ENCODE measurements at regions not wholly inside any gene's neighbourhood (a gene's known extent, or its start where the extent isn't known, plus 50 kb on each side); places are given as distances from the start of the nearest gene placed in this dataset.

DNA sequence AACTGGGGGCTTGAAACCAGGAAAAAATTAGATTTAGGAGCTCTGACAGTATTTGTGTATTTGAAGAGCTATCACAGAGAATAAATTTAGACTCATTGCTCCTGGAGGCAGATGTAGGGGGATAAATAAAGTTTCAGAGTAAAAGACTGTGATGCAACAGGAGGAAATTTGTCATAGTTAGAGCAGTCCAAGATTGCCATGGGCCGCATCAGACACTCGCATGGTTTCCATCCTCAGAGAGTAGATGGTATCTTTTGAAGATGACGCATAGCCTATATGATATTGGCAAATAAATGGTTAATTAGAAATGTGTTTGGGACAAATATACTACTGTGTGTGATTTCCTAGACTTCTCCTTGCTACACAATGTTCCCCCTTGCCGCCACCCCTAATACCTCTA is 170.5 kb downstream of the FTCDNL1 start:
- H3K9me1 ChIP-seq (replicated peaks; ENCODE audit: control insufficient read depth, extremely low read depth, insufficient read depth, low read length), result no peaks in the 10 kb centered on the region
- H4K20me1 ChIP-seq (replicated peaks; ENCODE audit: control insufficient read depth, extremely low read depth, insufficient read depth, low read length), result no peaks in the 10 kb centered on the region
- intact Hi-C loops (cut with micrococcal nuclease), result no loop called here
- dilution Hi-C loops (cut with MboI; ENCODE audit: extremely low pct_ligation_motif_present, low sequenced_read_pairs), result no loop called here
- H3K9me3 ChIP-seq (replicated peaks; ENCODE audit: control insufficient read depth, insufficient read depth, low read length), result no peaks in the 10 kb centered on the region
- FAIRE-seq, result no peak
- TF ChIP-seq JUN (IDR thresholded peaks at IDR 0.05; ENCODE audit: borderline replicate concordance, insufficient read depth, insufficient read length, low read depth) (no peak), POLR2AphosphoS5 (IDR thresholded peaks at IDR 0.05; ENCODE audit: insufficient read depth, low read depth, low read length) (no peak), GATA2 (IDR thresholded peaks at IDR 0.05; ENCODE audit: insufficient read depth, insufficient read length, low read depth, low read length) (no peak), MYC (IDR thresholded peaks at IDR 0.05; ENCODE audit: low read depth, low read length) (no peak), MAX (IDR thresholded peaks at IDR 0.05; ENCODE audit: insufficient read depth, insufficient read length) (no peak), POLR2A (IDR thresholded peaks at IDR 0.05; ENCODE audit: low read depth, low read length) (no peak)
- TF ChIP-seq, protein P1, sequence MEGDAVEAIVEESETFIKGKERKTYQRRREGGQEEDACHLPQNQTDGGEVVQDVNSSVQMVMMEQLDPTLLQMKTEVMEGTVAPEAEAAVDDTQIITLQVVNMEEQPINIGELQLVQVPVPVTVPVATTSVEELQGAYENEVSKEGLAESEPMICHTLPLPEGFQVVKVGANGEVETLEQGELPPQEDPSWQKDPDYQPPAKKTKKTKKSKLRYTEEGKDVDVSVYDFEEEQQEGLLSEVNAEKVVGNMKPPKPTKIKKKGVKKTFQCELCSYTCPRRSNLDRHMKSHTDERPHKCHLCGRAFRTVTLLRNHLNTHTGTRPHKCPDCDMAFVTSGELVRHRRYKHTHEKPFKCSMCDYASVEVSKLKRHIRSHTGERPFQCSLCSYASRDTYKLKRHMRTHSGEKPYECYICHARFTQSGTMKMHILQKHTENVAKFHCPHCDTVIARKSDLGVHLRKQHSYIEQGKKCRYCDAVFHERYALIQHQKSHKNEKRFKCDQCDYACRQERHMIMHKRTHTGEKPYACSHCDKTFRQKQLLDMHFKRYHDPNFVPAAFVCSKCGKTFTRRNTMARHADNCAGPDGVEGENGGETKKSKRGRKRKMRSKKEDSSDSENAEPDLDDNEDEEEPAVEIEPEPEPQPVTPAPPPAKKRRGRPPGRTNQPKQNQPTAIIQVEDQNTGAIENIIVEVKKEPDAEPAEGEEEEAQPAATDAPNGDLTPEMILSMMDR (IDR thresholded peaks at IDR 0.05; ENCODE audit: extremely low read depth in 1 of 2, insufficient read depth in 1 of 2, low read depth in 1 of 2, low read length in 2 of 2), result no peak
- no peak overlapping the region for H3K27ac ChIP-seq (ENCODE audit: insufficient read depth, low read depth, low read length)
- no peaks in the 10 kb centered on the region for H3K36me3 ChIP-seq (ENCODE audit: control insufficient read depth in 2 of 2, extremely low read depth in 1 of 2, insufficient read depth in 2 of 2, low read length in 2 of 2)
- no peaks in the 10 kb centered on the region for H3K79me2 ChIP-seq (ENCODE audit: control insufficient read depth, insufficient read depth, low read length)
- no peak overlapping the region for H3K4me2 ChIP-seq (ENCODE audit: insufficient read depth, low read length)
- no peaks in the 10 kb centered on the region for H3K27me3 ChIP-seq (ENCODE audit: control insufficient read depth in 2 of 2, insufficient read depth in 2 of 2, low read length in 2 of 2)
- BruUV-seq (replicated peaks), result no TSS peak
- DNase-seq (ENCODE audit: low read depth, low spot score), result no peak
- POLR2A ChIA-PET, result no interaction called here
- no peak overlapping the region for H3K4me3 ChIP-seq (replicated peaks in 1 of 3; ENCODE audit: insufficient read depth in 1 of 3, low read depth in 1 of 3, low read length in 3 of 3)
- no peak overlapping the region for H2AFZ ChIP-seq (ENCODE audit: low read depth, low read length)
- CTCF ChIA-PET, result no interaction called here
- H3K4me1 ChIP-seq (ENCODE audit: control insufficient read depth, extremely low read depth, insufficient read depth, low read length), result no peaks in the 10 kb centered on the region
- H3K9ac ChIP-seq (replicated peaks; ENCODE audit: extremely low read depth, insufficient read depth, low read length), result no peak overlapping the region

- H3K4me1 ChIP-seq (ENCODE audit: control insufficient read depth, extremely low read depth, insufficient read depth, low read length), result no peaks in the 10 kb centered on the region
- no peaks in the 10 kb centered on the region for H4K20me1 ChIP-seq (replicated peaks; ENCODE audit: control insufficient read depth, extremely low read depth, insufficient read depth, low read length)
- intact Hi-C loops (cut with micrococcal nuclease) (no loop called here), dilution Hi-C loops (cut with MboI; ENCODE audit: extremely low pct_ligation_motif_present, low sequenced_read_pairs) (no loop called here)
- BruUV-seq (replicated peaks), result no TSS peak
- FAIRE-seq (no peak), DNase-seq (ENCODE audit: low read depth, low spot score) (no peak)
- H3K79me2 ChIP-seq (ENCODE audit: control insufficient read depth, insufficient read depth, low read length), result no peaks in the 10 kb centered on the region
- no peak overlapping the region for H3K4me3 ChIP-seq (replicated peaks in 1 of 3; ENCODE audit: insufficient read depth in 1 of 3, low read depth in 1 of 3, low read length in 3 of 3)
- H3K36me3 ChIP-seq (ENCODE audit: control insufficient read depth in 2 of 2, extremely low read depth in 1 of 2, insufficient read depth in 2 of 2, low read length in 2 of 2), result no peaks in the 10 kb centered on the region
- no peak overlapping the region for H3K9ac ChIP-seq (replicated peaks; ENCODE audit: extremely low read depth, insufficient read depth, low read length)
- H3K27ac ChIP-seq (ENCODE audit: insufficient read depth, low read depth, low read length), result no peak overlapping the region
- CTCF ChIA-PET, result no interaction called here
- POLR2A ChIA-PET, result no interaction called here
- no peaks in the 10 kb centered on the region for H3K9me3 ChIP-seq (replicated peaks; ENCODE audit: control insufficient read depth, insufficient read depth, low read length)
- H3K9me1 ChIP-seq (replicated peaks; ENCODE audit: control insufficient read depth, extremely low read depth, insufficient read depth, low read length), result no peaks in the 10 kb centered on the region
- H3K27me3 ChIP-seq (ENCODE audit: control insufficient read depth in 2 of 2, insufficient read depth in 2 of 2, low read length in 2 of 2), result no peaks in the 10 kb centered on the region
- no peak overlapping the region for H2AFZ ChIP-seq (ENCODE audit: low read depth, low read length)
- TF ChIP-seq, protein P1 (IDR thresholded peaks at IDR 0.05; ENCODE audit: extremely low read depth in 1 of 2, insufficient read depth in 1 of 2, low read depth in 1 of 2, low read length in 2 of 2), result no peak
- TF ChIP-seq MAX (IDR thresholded peaks at IDR 0.05; ENCODE audit: insufficient read depth, insufficient read length) (no peak), GATA2 (IDR thresholded peaks at IDR 0.05; ENCODE audit: insufficient read depth, insufficient read length, low read depth, low read length) (no peak), JUN (IDR thresholded peaks at IDR 0.05; ENCODE audit: borderline replicate concordance, insufficient read depth, insufficient read length, low read depth) (no peak), FOS (IDR thresholded peaks at IDR 0.05; ENCODE audit: borderline replicate concordance, insufficient read depth, low read length) (no peak), MYC (IDR thresholded peaks at IDR 0.05; ENCODE audit: low read depth, low read length) (no peak), EZH2 (IDR thresholded peaks at IDR 0.05; ENCODE audit: borderline replicate concordance, low read depth, low read length, severe bottlenecking) (no peak), POLR2AphosphoS5 (IDR thresholded peaks at IDR 0.05; ENCODE audit: insufficient read depth, low read depth, low read length) (no peak), POLR2A (IDR thresholded peaks at IDR 0.05; ENCODE audit: low read depth, low read length) (no peak)
- H3K4me2 ChIP-seq (ENCODE audit: insufficient read depth, low read length), result no peak overlapping the region
These were observed 171.1 kb downstream of the FTCDNL1 start for GRCh38 chr2:199679883-199680282.

All from endothelial cell of umbilical vein (primary cell).